A673 (cell line): ENCODE measurements at regions not wholly inside any gene's neighbourhood (a gene's known extent, or its start where the extent isn't known, plus 50 kb on each side); places are given as distances from the start of the nearest gene placed in this dataset.
"Not testable (repeated sequence)": the region's sequence is repeated elsewhere in the genome, so short reads cannot be mapped to it uniquely, and the experiment has no call there.

ENCODE experiments used
- EZH2 ChIP-seq: fragments of 200-600 bp; sonication (generic); IDR thresholded peaks from 2 replicates; pipeline ENCODE4 v1.6.1; 2017; ENCODE audit warnings: borderline replicate concordance, low read depth, mild to moderate bottlenecking, mixed read lengths, antibody characterized with exemption, low read length; ENCODE audit not compliant: poor library complexity, severe bottlenecking
- TF ChIP-seq, protein P1 (sequence below): fragments of 300-800, 200-600 bp; sonication (generic); conservative IDR thresholded peaks from 2 replicates; pipeline ENCODE4 v1.5.1; 2017; ENCODE audit warnings: low read depth, mild to moderate bottlenecking, antibody characterized with exemption, low read length, moderate library complexity, mixed read lengths

DNA sequence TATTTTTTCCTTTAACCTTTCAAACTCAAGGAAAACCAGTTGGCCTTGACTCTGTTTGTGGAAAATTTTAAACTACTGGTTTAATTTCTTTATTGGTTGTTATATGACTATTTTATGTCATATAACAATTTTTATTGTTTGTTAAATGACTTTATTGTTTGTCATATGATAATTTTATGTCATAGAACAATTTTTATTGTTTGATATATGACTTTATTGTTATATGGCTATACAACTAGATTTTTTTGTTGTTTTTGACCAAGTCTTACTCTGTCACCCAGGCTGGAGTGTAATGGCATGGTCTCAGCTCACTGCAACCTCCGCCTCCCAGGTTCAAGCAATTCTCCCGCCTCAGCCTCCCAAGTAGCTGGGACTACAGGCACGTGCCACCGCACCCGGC, 61.1 kb upstream of the TRIM77 start:
- TF ChIP-seq, protein P1, sequence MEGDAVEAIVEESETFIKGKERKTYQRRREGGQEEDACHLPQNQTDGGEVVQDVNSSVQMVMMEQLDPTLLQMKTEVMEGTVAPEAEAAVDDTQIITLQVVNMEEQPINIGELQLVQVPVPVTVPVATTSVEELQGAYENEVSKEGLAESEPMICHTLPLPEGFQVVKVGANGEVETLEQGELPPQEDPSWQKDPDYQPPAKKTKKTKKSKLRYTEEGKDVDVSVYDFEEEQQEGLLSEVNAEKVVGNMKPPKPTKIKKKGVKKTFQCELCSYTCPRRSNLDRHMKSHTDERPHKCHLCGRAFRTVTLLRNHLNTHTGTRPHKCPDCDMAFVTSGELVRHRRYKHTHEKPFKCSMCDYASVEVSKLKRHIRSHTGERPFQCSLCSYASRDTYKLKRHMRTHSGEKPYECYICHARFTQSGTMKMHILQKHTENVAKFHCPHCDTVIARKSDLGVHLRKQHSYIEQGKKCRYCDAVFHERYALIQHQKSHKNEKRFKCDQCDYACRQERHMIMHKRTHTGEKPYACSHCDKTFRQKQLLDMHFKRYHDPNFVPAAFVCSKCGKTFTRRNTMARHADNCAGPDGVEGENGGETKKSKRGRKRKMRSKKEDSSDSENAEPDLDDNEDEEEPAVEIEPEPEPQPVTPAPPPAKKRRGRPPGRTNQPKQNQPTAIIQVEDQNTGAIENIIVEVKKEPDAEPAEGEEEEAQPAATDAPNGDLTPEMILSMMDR: not testable (repeated sequence)
- not testable (repeated sequence) for TF ChIP-seq EZH2
